GM23248 (cell line): ENCODE measurements at regions not wholly inside any gene's neighbourhood (a gene's known extent, or its start where the extent isn't known, plus 50 kb on each side); places are given as distances from the start of the nearest gene placed in this dataset.

ENCODE experiments used
- DNase-seq: peaks from one replicate; pipeline ENCODE4 v3.0.0-alpha.2; 2015
- H2AFZ ChIP-seq: fragments of 200-600 bp; sonication (generic); 2 replicates; pipeline ENCODE4 v1.6.1; 2016; ENCODE audit warnings: antibody characterized with exemption
- H3F3A ChIP-seq: fragments of 200-600 bp; sonication (generic); 2 replicates; pipeline ENCODE4 v1.6.1; 2016; ENCODE audit warnings: mild to moderate bottlenecking, antibody characterized with exemption, mixed run types; ENCODE audit not compliant: insufficient read depth
- H3K27ac ChIP-seq: fragments of 200-600 bp; sonication (generic); 2 replicates; pipeline ENCODE4 v1.5.1; 2016; ENCODE audit warnings: mild to moderate bottlenecking
- H3K27me3 ChIP-seq: fragments of 200-600 bp; sonication (generic); replicated peaks from 2 replicates; pipeline ENCODE4 v1.6.1; 2016; ENCODE audit warnings: mild to moderate bottlenecking; ENCODE audit not compliant: insufficient read depth
- H3K36me3 ChIP-seq: fragments of 200-600 bp; sonication (generic); 2 replicates; pipeline ENCODE4 v1.6.1; 2016; ENCODE audit warnings: low read depth, mild to moderate bottlenecking
- H3K4me1 ChIP-seq: fragments of 200-600 bp; sonication (generic); 2 replicates; pipeline ENCODE4 v1.6.1; 2016; ENCODE audit warnings: mild to moderate bottlenecking; ENCODE audit not compliant: insufficient read depth
- H3K4me2 ChIP-seq: fragments of 200-600 bp; sonication (generic); one replicate; pipeline ENCODE4 v1.6.1; 2016; ENCODE audit warnings: mild to moderate bottlenecking; ENCODE audit not compliant: unreplicated experiment
- H3K4me3 ChIP-seq: fragments of 200-600 bp; sonication (generic); 2 replicates; pipeline ENCODE4 v1.5.1; 2016; ENCODE audit warnings: mild to moderate bottlenecking
- H3K79me2 ChIP-seq: fragments of 200-600 bp; sonication (generic); 2 replicates; pipeline ENCODE4 v1.6.1; 2016; ENCODE audit warnings: mild to moderate bottlenecking; ENCODE audit not compliant: insufficient read depth
- H3K9ac ChIP-seq: fragments of 200-600 bp; sonication (generic); 2 replicates; pipeline ENCODE4 v1.6.1; 2016; ENCODE audit warnings: mild to moderate bottlenecking
- H3K9me2 ChIP-seq: fragments of 200-600 bp; sonication (generic); 2 replicates; pipeline ENCODE4 v1.6.1; 2016; ENCODE audit warnings: mixed run types, mild to moderate bottlenecking, moderate library complexity; ENCODE audit not compliant: insufficient read depth
- H3K9me3 ChIP-seq: fragments of 200-600 bp; sonication (generic); one replicate; pipeline ENCODE4 v1.6.1; 2017; ENCODE audit warnings: low read depth
- H4K20me1 ChIP-seq: fragments of 200-600 bp; sonication (generic); 2 replicates; pipeline ENCODE4 v1.6.0; 2016; ENCODE audit not compliant: insufficient read depth
- EZH2 ChIP-seq: fragments of 200-600 bp; sonication (generic); IDR thresholded peaks from 2 replicates; pipeline ENCODE4 v1.6.1; 2018; ENCODE audit warnings: antibody characterized with exemption, mild to moderate bottlenecking; ENCODE audit not compliant: insufficient read depth, poor library complexity, severe bottlenecking
- EZH2phosphoT487 ChIP-seq: fragments of 200-600 bp; sonication (generic); IDR thresholded peaks from 2 replicates; pipeline ENCODE4 v1.6.1; 2018; ENCODE audit warnings: antibody characterized with exemption, moderate library complexity, mild to moderate bottlenecking, low read depth; ENCODE audit not compliant: insufficient read depth
- WGBS, 2 experiments: methylation state at CpG; one replicate each; pipeline ENCODE4 v1.1.6; 2015 to 2017; ENCODE audit warnings: low lambda C conversion rate in 2 of 2, low coverage in 1 of 2; ENCODE audit errors: missing lambda C conversion rate in 2 of 2; 5-methylcytosine and 5-hydroxymethylcytosine counted together
- in situ Hi-C: fragments of 300-500 bp; cut with MboI; formaldehyde crosslinking; loops from 2 replicates; pipeline ENCODE4 v1.15.0; 2020

- 44 to 46% methylated on average over 4 of the region's 4 CpGs for WGBS, 2 experiments
- TF ChIP-seq EZH2 (no peak), EZH2phosphoT487 (no peak)
- H3K4me1 ChIP-seq, result no peaks in the 10 kb centered on the region
- H3K27me3 ChIP-seq, result no peaks in the 10 kb centered on the region
- H2AFZ ChIP-seq, result no peak overlapping the region
- H3K4me3 ChIP-seq, result no peak overlapping the region
- H3K4me2 ChIP-seq, result no peak overlapping the region
- H3K9ac ChIP-seq, result no peak overlapping the region
- no peaks in the 10 kb centered on the region; the same call in 1 of the 2 replicates for H3K9me2 ChIP-seq
- no peaks in the 10 kb centered on the region for H3K79me2 ChIP-seq
- no peaks in the 10 kb centered on the region for H3F3A ChIP-seq
- H3K36me3 ChIP-seq, result no peaks in the 10 kb centered on the region
- no peaks in the 10 kb centered on the region for H3K9me3 ChIP-seq
- H4K20me1 ChIP-seq, result no peaks in the 10 kb centered on the region
- no peak for DNase-seq
- in situ Hi-C loops, result no loop called here
- no peak overlapping the region for H3K27ac ChIP-seq
These were observed 270.7 kb upstream of the TFAP2D start for GRCh38 chr6:50442531-50443040.

- DNase-seq, result no peak
- no peaks in the 10 kb centered on the region for H3K9me3 ChIP-seq
- in situ Hi-C loops, result no loop called here
- TF ChIP-seq EZH2, result no peak
- TF ChIP-seq EZH2phosphoT487, result no peak
- H3K4me1 ChIP-seq, result no peaks in the 10 kb centered on the region
- H3K4me3 ChIP-seq, result no peak overlapping the region
- no peaks in the 10 kb centered on the region for H3K36me3 ChIP-seq
- H4K20me1 ChIP-seq, result no peaks in the 10 kb centered on the region
- no peaks in the 10 kb centered on the region for H3K27me3 ChIP-seq
- no peak overlapping the region for H3K27ac ChIP-seq
- no peaks in the 10 kb centered on the region for H3F3A ChIP-seq
- no peak overlapping the region for H2AFZ ChIP-seq
- H3K4me2 ChIP-seq, result no peak overlapping the region
- no peaks in the 10 kb centered on the region; the same call in 1 of the 2 replicates for H3K9me2 ChIP-seq
- no peaks in the 10 kb centered on the region for H3K79me2 ChIP-seq
- no peak overlapping the region for H3K9ac ChIP-seq
- WGBS, 2 experiments, result 29 to 30% methylated on average over 3 of the region's 3 CpGs
These were observed 270.2 kb upstream of the TFAP2D start for GRCh38 chr6:50443144-50443543.

GRCh38 chr6:50449128-50449527 is 264.2 kb upstream of the TFAP2D start:
- Histone ChIP-seq H3K27ac (no peak overlapping the region), H3F3A (no peaks in the 10 kb centered on the region), H3K9me3 (no peaks in the 10 kb centered on the region), H3K4me1 (no peaks in the 10 kb centered on the region), H3K27me3 (no peaks in the 10 kb centered on the region), H3K4me3 (no peak overlapping the region), H3K9ac (no peak overlapping the region), H3K36me3 (no peaks in the 10 kb centered on the region), H3K79me2 (no peaks in the 10 kb centered on the region), H4K20me1 (no peaks in the 10 kb centered on the region), H2AFZ (no peak overlapping the region), H3K4me2 (no peak overlapping the region), H3K9me2 (no peaks in the 10 kb centered on the region; the same call in 1 of the 2 replicates)
- in situ Hi-C loops, result no loop called here
- DNase-seq, result no peak
- 25 to 27% methylated on average over 2 of the region's 2 CpGs for WGBS, 2 experiments
- TF ChIP-seq EZH2, result no peak
- TF ChIP-seq EZH2phosphoT487, result no peak

GRCh38 chr6:50451826-50452400 is 261.4 kb upstream of the TFAP2D start:
- no peak overlapping the region for H3K9ac ChIP-seq
- no peaks in the 10 kb centered on the region; the same call in 1 of the 2 replicates for H3K9me2 ChIP-seq
- H2AFZ ChIP-seq, result no peak overlapping the region
- in situ Hi-C loops, result no loop called here
- H4K20me1 ChIP-seq, result no peaks in the 10 kb centered on the region
- no peaks in the 10 kb centered on the region for H3K4me1 ChIP-seq
- no peaks in the 10 kb centered on the region for H3K79me2 ChIP-seq
- H3K9me3 ChIP-seq, result no peaks in the 10 kb centered on the region
- no peak overlapping the region for H3K4me3 ChIP-seq
- no peaks in the 10 kb centered on the region for H3F3A ChIP-seq
- DNase-seq, result no peak
- no peaks in the 10 kb centered on the region for H3K36me3 ChIP-seq
- H3K27me3 ChIP-seq, result no peaks in the 10 kb centered on the region
- 35 to 37% methylated on average over 4 of the region's 4 CpGs for WGBS, 2 experiments
- H3K4me2 ChIP-seq, result no peak overlapping the region
- no peak overlapping the region for H3K27ac ChIP-seq
- TF ChIP-seq EZH2 (no peak), EZH2phosphoT487 (no peak)
